ENCODE measurements at regions not wholly inside any gene's neighbourhood (a gene's known extent, or its start where the extent isn't known, plus 50 kb on each side); places are given as distances from the start of the nearest gene placed in this dataset.

GRCh38 chr7:136807598-136807997, 60.9 kb upstream of the CHRM2 start:
- no peak for DNase-seq (ENCODE audit: low read depth)

- no peak for DNase-seq (ENCODE audit: low read depth)
Observed at GRCh38 chr7:136803028-136803427, 65.4 kb upstream of the CHRM2 start.

GRCh38 chr7:136783934-136784333, 84.5 kb upstream of the CHRM2 start:
- no peak for DNase-seq (ENCODE audit: low read depth)

- DNase-seq (ENCODE audit: low read depth) = no peak
Observed at GRCh38 chr7:136741941-136742340, 126.5 kb upstream of the CHRM2 start.

GRCh38 chr7:136728945-136729344, 139.5 kb upstream of the CHRM2 start:
- no peak for DNase-seq (ENCODE audit: low read depth)

- no peak for DNase-seq (ENCODE audit: low read depth)
Observed at GRCh38 chr7:136726460-136726859, 142.0 kb upstream of the CHRM2 start.

- DNase-seq (ENCODE audit: low read depth) = no peak
Observed at GRCh38 chr7:136717910-136718557, 150.4 kb upstream of the CHRM2 start.

- DNase-seq (ENCODE audit: low read depth) = no peak
Observed at GRCh38 chr7:136714062-136714461, 154.4 kb upstream of the CHRM2 start.

- no peak for DNase-seq (ENCODE audit: low read depth)
Observed at GRCh38 chr7:136710751-136711150, 157.7 kb upstream of the CHRM2 start.

- DNase-seq (ENCODE audit: low read depth) = no peak
Observed at GRCh38 chr7:136709876-136710275, 158.6 kb upstream of the CHRM2 start.

GRCh38 chr7:136702913-136703312, 165.5 kb upstream of the CHRM2 start:
- no peak for DNase-seq (ENCODE audit: low read depth)

- no peak for DNase-seq (ENCODE audit: low read depth)
Observed at GRCh38 chr7:136698977-136699376, 169.5 kb upstream of the CHRM2 start.

- no peak for DNase-seq (ENCODE audit: low read depth)
Observed at GRCh38 chr7:136698231-136698630, 170.2 kb upstream of the CHRM2 start.

GRCh38 chr7:136697271-136697670, 171.2 kb upstream of the CHRM2 start:
- no peak for DNase-seq (ENCODE audit: low read depth)

GRCh38 chr7:136693166-136694119, 175.0 kb upstream of the CHRM2 start:
- DNase-seq (ENCODE audit: low read depth) = no peak

GRCh38 chr7:136692221-136692620, 176.2 kb upstream of the CHRM2 start:
- DNase-seq (ENCODE audit: low read depth) = no peak

GRCh38 chr7:136688601-136689000, 179.9 kb upstream of the CHRM2 start:
- DNase-seq (ENCODE audit: low read depth) = no peak

- no peak for DNase-seq (ENCODE audit: low read depth)
Observed at GRCh38 chr7:136687693-136688322, 180.6 kb upstream of the CHRM2 start.

- DNase-seq (ENCODE audit: low read depth) = no peak
Observed at GRCh38 chr7:136685501-136686173, 182.8 kb upstream of the CHRM2 start.

GRCh38 chr7:136677471-136678365, 190.7 kb upstream of the CHRM2 start:
- no peak for DNase-seq (ENCODE audit: low read depth)

- no peak for DNase-seq (ENCODE audit: low read depth)
Observed at GRCh38 chr7:136667584-136667983, 200.9 kb upstream of the CHRM2 start.

Data from activated T-helper 1 cell treated with Interleukin-2 at 50 U/mL for 16 hours (primary cell).